ENCODE measurements at regions not wholly inside any gene's neighbourhood (a gene's known extent, or its start where the extent isn't known, plus 50 kb on each side); places are given as distances from the start of the nearest gene placed in this dataset.
"Not testable (repeated sequence)": the region's sequence is repeated elsewhere in the genome, so short reads cannot be mapped to it uniquely, and the experiment has no call there.

DNA sequence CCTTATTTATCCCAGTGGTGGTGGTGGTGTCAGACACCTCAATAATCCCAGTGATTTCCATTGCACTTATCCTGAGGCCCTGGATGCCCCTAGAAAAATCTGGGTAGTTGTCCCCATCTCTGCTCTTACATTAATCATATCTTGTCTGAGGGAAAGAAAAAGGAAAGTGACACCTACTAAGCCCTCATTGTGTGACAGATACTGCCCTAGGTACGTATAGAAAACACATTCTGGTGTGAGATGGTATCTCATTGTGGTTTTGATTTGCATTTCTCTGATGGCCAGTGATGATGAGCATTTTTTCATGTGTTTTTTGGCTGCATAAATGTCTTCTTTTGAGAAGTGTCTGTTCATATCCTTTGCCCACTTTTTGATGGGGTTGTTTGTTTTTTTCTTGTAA is 162.6 kb upstream of the JADE1 start:
- not testable (repeated sequence) for DNase-seq

DNA sequence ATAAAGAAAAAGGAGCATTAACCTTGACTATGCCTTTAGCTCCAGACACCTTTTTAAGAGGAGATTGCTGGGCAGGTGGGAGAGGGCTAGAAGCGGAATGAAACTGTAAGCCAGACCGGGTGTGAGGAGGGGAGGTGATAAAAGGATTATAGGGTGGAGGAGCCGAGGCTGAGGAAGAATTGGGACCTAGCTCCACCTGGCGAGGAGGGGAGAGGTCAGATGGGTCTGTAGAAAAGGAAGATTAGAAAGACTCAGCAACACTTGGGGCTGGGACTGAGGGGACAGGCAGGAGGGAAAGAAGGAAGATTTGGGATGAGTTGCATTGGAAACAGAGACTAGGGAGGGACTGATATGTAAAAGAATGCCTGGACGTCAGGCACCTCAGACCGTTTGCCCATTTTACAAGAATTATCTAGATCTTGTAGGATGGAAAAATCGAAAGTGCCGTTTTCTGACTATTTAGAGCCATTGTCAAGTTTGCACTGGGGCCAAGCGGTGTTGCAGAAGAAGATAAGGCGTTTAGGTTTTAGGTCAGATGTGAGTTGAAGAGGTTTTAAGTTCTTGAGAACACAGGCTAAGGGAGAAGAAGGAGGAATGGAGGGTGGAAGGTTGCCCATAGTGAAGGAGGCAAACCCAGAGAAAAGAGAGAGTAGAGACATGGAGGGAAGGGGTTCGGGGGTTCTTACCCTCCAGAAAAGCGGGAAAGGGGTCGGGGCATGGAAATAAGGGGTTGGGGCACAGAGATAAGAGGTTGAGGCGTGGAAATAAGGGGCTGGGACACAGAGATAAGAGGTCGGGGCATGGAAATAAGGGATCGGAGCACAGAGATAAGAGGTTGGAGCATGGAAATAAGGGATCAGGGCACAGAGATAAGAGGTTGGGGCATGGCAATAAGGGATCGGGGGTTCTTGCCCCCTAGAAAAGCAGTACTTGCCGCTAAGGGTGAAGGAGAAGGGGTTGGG is 164.5 kb upstream of the JADE1 start:
- not testable (repeated sequence) for DNase-seq

DNA sequence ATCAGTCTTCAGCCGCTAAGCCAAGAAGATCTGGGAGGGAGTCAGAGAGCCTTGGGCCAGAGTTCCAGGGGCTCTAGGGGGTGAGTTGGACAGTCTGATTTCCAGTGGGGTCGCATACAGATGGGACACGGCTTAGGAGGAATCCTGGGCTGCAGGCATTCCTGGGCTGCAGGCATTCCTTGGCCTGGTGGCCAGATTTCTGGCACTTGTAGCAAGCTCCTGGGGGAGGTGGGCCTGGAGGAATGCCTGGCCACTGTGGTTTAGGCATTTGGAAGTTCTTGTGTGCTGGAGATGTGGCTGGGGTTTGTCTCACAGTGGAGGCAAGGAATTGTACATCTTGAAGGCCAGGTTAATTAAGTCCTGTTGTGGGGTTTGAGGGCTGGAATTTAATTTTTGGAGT is 165.4 kb upstream of the JADE1 start:
- not testable (repeated sequence) for DNase-seq

DNA sequence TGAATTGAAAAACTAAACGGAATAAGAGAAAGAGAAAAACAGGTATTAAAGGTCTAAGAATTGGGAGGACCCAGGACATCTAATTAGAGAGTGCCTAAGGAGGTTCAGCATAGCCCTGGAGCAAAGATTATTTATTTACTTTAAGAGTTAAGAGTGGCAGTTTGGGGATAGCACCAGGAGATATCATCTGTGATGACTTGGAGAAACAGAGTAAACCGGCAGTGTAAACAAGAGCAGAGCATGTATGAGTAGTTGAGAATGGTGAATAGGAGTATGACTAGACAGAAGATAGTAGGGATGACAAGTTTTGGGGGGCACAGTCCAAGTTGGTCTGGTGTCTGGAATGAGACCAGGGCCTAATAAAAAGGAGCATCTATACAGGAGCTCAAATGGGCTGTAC is 167.9 kb upstream of the JADE1 start:
- not testable (repeated sequence) for DNase-seq

DNA sequence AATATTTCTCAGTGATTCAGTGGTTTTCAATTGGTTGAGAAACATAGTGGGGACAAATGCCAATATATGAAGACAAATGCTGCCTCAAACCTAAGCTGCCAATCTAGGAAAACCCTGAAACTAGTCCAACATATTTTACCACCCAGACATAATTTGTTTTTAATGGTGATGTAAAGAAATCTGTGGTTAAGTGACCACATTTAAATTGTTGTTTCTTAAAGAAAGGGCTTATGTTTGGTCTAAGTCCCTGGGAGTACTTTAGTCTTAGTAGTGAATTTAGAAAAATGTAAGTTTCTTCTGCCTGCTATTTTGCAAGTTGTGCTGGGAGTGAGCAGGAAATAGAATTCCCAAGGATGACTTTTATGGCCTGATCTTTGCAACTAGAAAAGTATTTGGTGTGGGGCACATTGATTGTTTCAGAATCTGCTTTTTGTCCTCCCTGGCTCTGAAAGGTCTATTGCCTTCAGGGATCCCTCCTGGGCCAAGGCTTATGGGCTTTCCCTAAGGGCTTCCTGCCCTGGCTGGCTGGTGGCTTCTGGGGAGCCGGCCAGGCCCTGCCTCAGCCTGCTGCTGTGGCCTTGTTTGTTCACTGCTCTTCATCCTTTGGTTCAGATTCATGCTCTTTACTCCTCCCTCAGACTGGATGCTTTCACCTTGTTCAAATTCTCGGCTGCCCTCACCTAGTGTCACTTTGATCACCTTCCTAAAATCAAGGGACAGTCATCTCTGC is 169.8 kb upstream of the JADE1 start:
- no peak for DNase-seq

DNA sequence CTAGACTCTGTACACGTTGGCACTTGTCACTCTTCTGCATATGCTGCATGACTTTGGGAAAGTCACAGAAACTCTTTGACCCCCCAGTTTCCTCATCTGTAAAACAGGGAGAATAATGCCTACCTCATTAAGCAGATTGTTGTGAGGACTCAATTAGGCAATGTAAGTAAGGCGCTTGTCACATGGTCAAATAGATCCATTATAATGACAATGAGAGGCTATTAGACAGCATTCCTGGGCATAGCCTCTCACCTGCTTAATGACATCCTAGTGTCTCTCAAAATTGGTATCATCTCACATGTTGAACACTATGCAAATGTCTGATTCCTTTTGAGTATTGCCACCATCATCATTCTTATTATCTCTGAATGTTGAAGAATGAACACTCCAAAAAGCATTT is 172.6 kb upstream of the JADE1 start:
- no peak for DNase-seq

DNA sequence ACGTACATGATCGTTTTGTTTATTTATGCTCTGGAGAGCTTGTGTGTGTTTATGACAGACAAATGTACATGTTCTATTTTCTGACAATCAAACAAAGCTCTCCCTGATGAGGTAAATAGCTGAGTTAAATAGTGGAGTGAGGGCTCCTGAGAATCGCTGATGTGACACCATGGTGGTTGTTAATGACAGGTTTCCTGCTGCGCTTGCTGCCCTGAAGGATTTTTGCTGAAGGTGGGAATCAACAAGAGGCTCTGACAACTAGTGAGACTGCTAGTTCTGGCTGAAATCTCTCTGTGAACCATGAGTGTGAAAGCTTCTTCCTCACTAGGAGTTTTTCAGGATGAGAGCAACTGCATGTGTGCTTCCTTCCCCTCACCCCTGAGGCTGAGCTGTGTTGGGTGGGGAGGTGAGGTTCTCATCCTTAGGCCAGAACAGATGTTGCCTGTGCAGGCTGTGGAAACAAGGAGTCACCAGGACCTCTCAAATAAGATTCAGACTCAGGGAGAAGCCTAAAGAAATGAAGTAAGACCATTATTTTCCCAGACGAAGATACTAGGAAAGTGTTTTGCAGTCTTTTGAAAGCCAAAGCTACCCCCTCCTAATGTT is 173.4 kb upstream of the JADE1 start:
- DNase-seq, result peak; percentile 82

DNA sequence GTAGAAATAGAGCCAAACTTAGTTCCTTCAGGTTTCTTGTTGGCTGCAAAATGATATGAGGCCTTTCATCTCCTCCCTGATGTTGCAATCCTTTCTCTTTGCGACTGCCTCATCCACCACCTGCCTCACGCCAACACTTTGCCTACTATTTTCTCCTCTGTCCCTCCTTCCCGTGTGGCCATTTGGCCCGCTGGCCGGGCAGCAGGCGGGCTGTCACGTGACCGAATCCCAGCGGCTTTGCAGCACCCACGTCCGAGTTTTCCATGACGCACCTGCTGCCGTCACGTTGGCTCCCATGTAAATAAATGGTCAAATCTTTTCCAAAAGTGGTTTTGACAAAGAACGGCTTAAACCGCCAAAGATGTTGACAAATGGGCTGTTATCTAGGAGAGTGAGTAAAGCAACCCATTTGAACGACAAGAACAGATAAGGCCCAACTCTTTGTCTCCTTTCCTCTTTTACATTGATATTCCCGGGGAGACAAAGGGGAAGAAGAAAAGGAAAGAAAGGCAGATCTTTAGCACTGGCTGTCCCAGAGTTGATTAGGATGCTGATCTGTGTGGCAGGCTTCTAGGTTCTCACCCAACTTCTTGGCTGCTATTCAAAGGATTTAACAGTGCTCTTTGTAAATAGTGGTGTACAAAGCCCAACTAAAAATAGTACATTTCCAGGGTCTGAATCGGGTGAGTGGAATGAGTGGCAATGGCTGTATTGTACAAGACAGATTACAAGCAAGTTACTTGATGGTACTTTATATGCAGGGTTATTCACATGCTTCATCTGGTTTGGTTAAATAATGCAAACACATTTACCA is 174.2 kb upstream of the JADE1 start:
- peak; percentile 88 for DNase-seq

DNA sequence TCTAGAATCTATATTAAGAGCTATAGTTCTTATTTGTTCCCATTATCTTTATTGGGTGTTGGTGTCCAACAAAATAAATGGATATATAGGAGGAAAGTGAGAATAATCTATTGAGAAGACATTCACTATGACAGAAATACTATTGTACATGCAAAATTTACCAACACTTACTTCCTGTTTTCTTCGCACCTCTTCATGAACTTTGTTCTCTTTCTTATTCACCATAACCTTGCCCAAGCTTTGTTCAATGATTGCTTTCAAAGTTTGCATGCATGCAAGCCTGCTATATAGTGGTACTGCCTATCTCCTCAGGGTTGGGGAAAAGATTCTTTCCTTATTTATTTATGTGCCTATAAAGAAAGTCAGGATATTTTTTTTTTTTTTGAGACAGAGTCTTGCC is 176.4 kb upstream of the JADE1 start:
- DNase-seq, result no peak

DNA sequence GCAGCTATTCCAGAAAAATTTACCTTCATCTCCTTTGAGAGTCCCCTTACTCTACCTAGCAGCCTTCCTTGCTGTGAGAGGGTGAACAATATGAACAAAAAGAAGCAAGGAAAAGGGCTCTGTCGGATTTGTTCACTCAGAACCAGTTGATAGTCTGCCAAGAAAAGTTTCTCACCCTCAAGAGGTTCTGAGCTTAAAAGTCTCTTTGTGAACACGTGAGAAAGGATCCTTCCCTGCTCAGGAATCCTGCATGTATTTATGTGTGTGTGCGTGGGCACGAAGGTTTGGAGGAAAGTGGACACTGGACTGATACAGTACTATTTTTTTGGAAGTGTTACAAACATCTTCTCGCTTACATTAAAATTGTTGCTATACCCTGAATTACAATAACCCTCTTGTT is 178.6 kb upstream of the JADE1 start:
- no peak for DNase-seq

DNA sequence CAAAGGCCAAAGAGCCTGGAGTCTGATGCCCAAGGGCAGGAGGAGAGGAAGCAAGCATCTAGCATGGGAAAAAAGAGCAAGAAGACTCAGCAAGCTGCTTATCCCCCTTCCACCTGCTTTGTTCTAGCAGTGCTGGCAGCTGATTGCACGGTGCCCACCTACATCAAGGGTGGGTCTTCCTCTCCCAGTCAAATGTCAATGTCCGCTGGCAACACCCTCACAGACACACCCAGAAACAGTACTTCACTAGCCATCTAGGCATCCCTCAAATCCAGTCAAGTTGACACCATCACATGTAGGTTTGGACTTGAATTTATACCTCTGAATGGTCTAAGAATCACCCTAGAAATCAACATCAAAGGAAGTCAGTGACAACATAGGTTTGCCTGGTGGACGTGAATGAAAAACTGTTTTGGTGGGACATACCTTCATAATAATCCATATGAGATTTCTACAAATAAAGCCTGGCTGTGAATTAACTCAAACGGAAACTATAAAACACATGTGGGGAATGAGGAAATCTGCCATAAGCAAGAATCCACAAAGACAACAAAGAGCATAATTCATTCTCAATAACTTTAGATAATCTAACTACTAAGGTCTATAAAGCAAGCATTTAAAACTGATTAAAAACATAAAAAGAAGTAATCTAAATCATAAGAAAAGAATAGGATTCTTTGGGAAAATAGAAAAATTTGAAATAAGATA is 185.8 kb upstream of the JADE1 start:
- DNase-seq, result no peak

DNA sequence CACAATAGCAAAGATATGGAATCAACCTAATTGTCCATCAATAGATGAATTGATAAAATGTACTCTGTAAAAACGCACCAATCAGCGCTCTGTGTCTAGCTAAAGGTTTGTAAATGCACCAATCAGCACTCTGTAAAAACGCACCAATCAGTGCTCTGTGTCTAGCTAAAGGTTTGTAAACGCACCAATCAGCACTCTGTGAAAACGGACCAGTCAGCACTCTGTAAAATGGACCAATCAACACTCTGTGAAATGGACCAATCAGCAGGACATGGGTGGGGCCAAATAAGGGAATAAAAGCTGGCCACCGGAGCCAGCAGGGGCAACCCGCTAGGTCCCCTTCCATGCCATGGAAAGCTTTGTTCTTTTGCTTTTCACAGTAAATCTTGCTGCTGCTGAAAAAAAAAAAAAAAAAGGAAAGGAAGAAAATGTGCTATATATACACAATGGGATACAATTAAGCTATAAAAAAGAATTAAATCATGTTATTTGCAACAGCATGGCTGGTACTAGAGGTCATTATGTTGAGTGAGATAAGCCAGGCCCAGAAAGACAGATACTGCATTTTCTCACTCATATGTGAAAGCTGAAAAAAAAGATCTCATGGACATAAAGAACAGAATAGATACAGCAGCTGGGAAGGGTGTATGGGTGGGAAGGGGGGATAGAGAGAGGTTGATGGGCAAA is 189.1 kb upstream of the JADE1 start:
- DNase-seq, result not testable (repeated sequence)

DNA sequence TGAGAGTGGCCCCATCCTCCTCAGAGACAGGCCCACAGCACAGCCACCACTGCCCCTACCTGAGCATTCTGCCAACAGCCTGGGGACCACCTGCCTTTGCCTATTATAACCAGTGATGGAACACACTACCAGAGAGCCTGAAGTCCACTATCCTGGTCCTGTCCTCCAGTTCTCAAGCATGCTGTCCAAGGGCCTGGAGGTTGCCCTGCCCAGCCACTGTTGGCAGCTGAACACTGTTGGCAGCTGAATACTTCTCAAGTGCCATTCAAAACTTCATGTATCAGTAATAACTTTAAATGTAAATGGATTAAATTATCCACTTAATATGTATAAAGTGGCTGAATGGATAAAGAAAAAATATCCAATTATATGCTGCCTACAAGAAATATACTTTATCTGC is 194.3 kb upstream of the JADE1 start:
- no peak for DNase-seq

DNA sequence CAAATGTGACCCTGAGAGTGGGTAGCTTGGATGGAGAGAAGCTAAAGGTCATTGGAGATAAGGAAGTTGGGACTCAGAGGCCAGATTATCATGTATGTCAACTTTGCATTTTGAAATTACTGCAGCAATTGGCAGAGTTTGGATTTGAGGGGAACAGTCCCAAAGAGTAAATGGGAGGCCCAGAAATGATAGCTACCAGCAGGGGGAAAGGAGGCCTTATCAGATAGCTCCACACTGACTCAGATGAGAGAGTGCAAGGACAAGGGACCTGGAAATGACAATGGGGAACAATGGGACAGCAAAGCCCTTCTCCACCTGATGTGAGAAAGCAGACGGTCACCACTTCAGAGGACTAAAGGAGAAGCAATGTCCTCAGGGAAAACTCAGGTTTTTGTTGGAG is 201.5 kb upstream of the JADE1 start:
- no peak for DNase-seq

DNA sequence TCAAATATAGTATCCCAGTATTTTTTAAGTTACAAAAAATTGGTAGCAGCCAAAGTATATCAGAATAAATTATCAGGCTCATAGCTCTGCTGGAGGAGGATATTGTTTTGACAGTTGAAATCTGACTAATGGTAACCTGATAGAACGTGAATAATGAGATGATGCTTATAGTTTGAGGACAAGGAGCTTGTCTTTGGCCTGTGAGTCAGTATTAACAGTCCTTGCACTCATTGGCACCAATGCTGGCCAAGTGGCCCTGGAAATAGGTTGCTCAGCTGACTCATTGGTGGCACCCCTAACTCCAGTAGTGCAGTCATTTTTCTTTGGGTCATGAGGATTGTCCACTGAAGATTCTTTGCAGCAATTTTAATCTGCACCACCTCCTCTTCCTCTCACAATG is 203.3 kb upstream of the JADE1 start:
- DNase-seq, result no peak

DNA sequence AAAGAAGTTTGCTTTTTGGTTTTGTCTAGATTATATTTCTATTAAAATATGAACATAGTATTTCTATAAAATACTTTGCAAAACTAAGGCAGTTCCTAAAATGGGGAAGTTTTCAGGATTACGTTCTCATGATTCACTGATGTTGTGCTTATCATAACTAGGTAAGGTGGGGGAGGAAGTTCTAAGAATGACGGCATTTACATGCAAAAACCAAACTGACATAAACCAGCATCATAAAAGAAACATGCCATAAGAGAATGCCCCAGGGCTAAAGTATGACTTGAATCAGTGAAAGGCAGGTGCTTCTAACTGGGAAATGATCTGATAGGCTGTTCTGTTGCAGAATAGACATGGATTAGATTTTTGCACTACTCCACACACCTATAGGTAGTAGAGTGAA is 204.7 kb upstream of the JADE1 start:
- DNase-seq, result no peak

DNA sequence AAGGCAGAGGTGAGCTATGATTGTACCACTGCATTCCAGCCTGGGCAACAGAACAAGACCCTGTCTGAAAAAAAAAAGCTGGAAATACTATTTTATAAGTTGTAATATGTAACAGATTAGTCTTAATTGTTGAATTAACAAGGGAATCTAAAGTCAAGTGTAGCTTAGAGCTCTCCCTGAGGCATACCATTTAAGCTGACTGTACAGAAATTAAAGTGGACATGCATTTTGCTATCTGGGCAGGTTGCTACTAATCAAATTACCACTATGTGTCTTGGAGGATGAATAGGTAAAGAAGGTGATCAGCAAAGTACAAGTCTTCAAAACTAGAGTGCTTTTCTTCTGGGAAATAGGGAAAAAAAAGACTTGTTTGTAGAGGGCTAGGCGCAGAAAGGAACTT is 205.3 kb upstream of the JADE1 start:
- no peak for DNase-seq

DNA sequence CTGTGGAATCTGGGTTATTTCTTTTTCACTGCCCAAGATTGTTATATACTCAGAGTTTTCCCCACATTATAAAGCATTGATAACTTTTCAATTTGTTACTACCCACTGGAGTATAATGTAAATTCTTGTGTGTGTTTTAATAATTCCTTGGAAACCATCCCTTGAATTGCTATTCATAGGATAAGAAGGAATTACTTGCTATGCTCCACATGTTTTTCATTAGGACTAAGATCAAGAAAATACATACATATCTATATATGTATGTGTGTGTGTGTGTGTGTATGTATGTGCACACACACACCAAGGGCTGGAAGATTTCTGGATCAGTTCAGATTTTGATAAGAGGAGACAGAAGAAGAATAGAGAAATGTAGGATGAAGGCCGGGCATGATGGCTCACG is 206.4 kb upstream of the JADE1 start:
- DNase-seq, result no peak

DNA sequence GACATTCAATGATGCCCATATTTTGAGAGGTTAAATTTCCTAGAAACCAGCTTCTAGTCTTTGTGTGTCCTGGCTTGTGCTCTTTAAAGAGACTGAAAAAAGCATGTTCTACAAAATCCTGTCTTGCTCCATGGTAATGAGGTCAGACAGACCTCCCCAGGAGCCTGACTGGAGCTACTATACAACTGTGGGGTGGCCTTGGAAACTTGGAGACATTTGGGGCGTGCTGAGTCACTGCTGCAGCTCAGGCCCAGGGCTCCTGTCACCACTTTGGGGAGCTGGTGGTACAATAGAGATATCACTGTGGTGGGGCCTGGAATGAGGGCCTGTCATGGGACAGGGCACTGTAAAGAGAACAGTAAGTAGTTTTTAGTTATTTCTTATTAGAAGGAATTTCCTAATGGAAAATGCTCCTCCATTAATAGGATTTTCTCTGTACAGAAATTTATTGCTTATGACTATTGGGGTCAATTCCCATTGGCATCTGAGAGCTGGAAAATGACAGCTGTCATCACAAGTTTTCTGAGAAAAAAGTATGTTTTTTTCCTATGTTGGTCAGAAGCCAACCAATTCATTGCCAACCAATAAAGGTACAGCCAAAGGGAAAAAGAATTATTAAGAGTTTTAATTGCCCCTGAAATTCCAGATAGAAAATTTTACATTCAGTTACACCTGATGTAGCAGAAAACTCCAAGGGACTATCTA is 207.4 kb upstream of the JADE1 start:
- DNase-seq, result no peak

DNA sequence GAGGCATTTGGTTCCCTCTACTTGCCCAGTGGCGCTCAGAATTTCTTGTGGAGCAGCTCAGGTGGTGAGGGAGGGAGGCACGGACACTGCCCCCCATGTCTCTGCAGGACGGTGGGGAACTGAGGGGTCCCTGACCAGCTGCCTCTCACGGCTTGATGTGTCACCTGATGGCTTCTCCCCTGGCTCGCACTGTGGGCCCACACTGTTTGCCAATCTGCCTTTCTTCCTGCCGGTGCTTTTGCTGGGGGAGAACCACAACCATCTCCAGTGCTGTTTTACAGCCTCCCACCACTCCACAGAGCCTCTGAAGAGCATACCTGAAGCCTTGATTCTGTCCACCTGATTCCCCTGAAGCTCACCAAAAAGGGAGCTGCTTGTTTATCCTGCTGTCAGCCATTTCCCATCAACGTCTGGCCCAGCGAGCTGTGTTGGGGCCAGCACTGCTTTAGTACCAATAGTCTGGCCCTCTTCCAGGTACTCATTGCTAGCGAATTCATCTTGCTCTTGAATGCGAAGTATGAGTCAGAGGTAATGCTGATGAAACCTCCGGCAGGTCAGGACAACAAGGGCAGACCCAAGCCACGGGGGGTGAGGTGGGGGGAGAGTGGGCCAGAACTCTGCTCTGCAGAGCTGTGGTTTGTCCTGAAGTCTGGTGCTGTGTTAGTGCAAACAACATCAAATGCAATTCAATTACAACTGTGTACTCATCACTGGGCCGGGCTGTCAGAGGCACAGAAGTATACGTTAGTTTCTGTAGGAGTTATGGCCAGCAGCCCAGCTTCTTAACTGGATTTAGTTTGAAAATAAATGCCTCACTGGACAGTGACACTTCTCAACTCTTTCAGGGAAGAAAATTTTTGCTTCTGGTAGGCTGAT is 208.3 kb upstream of the JADE1 start:
- DNase-seq, result peak; percentile 90
